Testis (tissue), 2 donors: ENCODE measurements at regions not wholly inside any gene's neighbourhood (a gene's known extent, or its start where the extent isn't known, plus 50 kb on each side); places are given as distances from the start of the nearest gene placed in this dataset.

Experiments used
- DNase-seq: peaks from one replicate; pipeline ENCODE4 v3.0.0-alpha.2; 2019
- H3K27ac ChIP-seq, 2 donors: fragments of 200-600 bp; sonication (generic); one replicate each; pipeline ENCODE4 v1.5.1; 2019
- H3K27me3 ChIP-seq: fragments of 200-600 bp; sonication (generic); one replicate; pipeline ENCODE4 v1.5.1; 2019
- H3K36me3 ChIP-seq: fragments of 200-600 bp; sonication (generic); one replicate; pipeline ENCODE4 v1.5.1; 2017; ENCODE audit warnings: low read depth; ENCODE audit errors: missing control alignments
- H3K4me1 ChIP-seq: fragments of 200-600 bp; sonication (generic); one replicate; pipeline ENCODE4 v1.5.1; 2019
- H3K4me3 ChIP-seq, 2 donors: fragments of 200-600 bp; sonication (generic); one replicate each; pipeline ENCODE4 v1.5.1; 2017 to 2019
- H3K9me3 ChIP-seq: fragments of 200-600 bp; sonication (generic); one replicate; pipeline ENCODE4 v1.5.1; 2017
- CTCF ChIP-seq, 3 experiments: fragments of 450-650 bp in 2 of 3; fragments of 200-600 bp in 1 of 3; sonication (generic) in 1 of 3; IDR thresholded peaks; one replicate each; pipeline ENCODE4 v1.5.1; 2016 to 2019; ENCODE audit warnings: antibody characterized with exemption in 3 of 3, mild to moderate bottlenecking in 2 of 3, moderate library complexity in 1 of 3
- POLR2A ChIP-seq: fragments of 450-650 bp; IDR thresholded peaks from one replicate; pipeline ENCODE4 v1.6.1; 2017; ENCODE audit warnings: antibody characterized with exemption, mild to moderate bottlenecking, moderate library complexity
- WGBS, 2 donors: methylation state at CpG; one replicate each; pipeline ENCODE4 v1.1.5; 2018; 5-methylcytosine and 5-hydroxymethylcytosine counted together
- intact Hi-C: fragments of 100-400 bp; cut with DNase I; formaldehyde crosslinking; loops from one replicate; pipeline ENCODE4 v1.15.1; 2023; ENCODE audit warnings: low total_unique reads

GRCh38 chr9:93808115-93809029 lies 146.8 kb downstream of the BARX1 start:
- no peaks in the 10 kb centered on the region for H3K9me3 ChIP-seq
- intact Hi-C loops, result no loop called here
- no peak for DNase-seq
- H3K4me1 ChIP-seq, result no peaks in the 10 kb centered on the region
- TF ChIP-seq CTCF (IDR thresholded peaks at IDR 0.05), result no peak
- no peak for TF ChIP-seq POLR2A
- H3K27ac ChIP-seq, result no peak overlapping the region
- 68 to 77% methylated on average over 9 to 10 of the region's 10 CpGs for WGBS, 2 donors
- H3K4me3 ChIP-seq, result no peak overlapping the region
- H3K27me3 ChIP-seq, result no peaks in the 10 kb centered on the region
- H3K36me3 ChIP-seq, result no peaks in the 10 kb centered on the region

GRCh38 chr9:93807166-93808074 lies 147.7 kb downstream of the BARX1 start:
- DNase-seq, result no peak
- intact Hi-C loops, result no loop called here
- H3K4me1 ChIP-seq, result no peaks in the 10 kb centered on the region
- H3K4me3 ChIP-seq, result no peak overlapping the region
- no peaks in the 10 kb centered on the region for H3K36me3 ChIP-seq
- 64 to 66% methylated on average over 13 to 14 of the region's 14 CpGs for WGBS, 2 donors
- H3K27me3 ChIP-seq, result no peaks in the 10 kb centered on the region
- no peak overlapping the region for H3K27ac ChIP-seq
- H3K9me3 ChIP-seq, result no peaks in the 10 kb centered on the region
- TF ChIP-seq CTCF (IDR thresholded peaks at IDR 0.05) (no peak), POLR2A (no peak)

- no peak for DNase-seq
- 72 to 84% methylated on average over 2 to 7 of the region's 7 CpGs for WGBS, 2 donors
- Histone ChIP-seq H3K4me3 (no peak overlapping the region), H3K36me3 (no peaks in the 10 kb centered on the region), H3K27ac (no peak overlapping the region), H3K27me3 (no peaks in the 10 kb centered on the region), H3K4me1 (no peaks in the 10 kb centered on the region), H3K9me3 (no peaks in the 10 kb centered on the region)
- TF ChIP-seq POLR2A (no peak), CTCF (IDR thresholded peaks at IDR 0.05) (no peak)
- intact Hi-C loops, result no loop called here
Measured at GRCh38 chr9:93801581-93802284, 153.4 kb downstream of the BARX1 start.

GRCh38 chr9:93801120-93801519 lies 154.0 kb downstream of the BARX1 start:
- Histone ChIP-seq H3K9me3 (no peaks in the 10 kb centered on the region), H3K4me1 (no peaks in the 10 kb centered on the region), H3K36me3 (no peaks in the 10 kb centered on the region), H3K27ac (no peak overlapping the region), H3K4me3 (no peak overlapping the region), H3K27me3 (no peaks in the 10 kb centered on the region)
- intact Hi-C loops, result no loop called here
- DNase-seq, result no peak
- WGBS, 2 donors, result 72 to 93% methylated on average over 3 to 4 of the region's 4 CpGs
- TF ChIP-seq CTCF (IDR thresholded peaks at IDR 0.05) (no peak), POLR2A (no peak)
